HCT116 (cell line): ENCODE measurements at regions not wholly inside any gene's neighbourhood (a gene's known extent, or its start where the extent isn't known, plus 50 kb on each side); places are given as distances from the start of the nearest gene placed in this dataset.

Experiments used
- ATAC-seq: fragments of 200-7000 bp; cut with Tn5 transposase; 2 replicates; pipeline ENCODE4 v1.9.1; 2020; ENCODE audit warnings: mild to moderate bottlenecking, moderate library complexity
- BruUV-seq: library from RNA; stranded (reverse); fragments of 400-500 nt; replicated peaks from 2 replicates; lab custom pipeline; 2021; lab: Mats Ljungman, UMichigan
- CTCF ChIA-PET: fragments of 300-600 bp; sonication (Branson Sonifier 250); formaldehyde crosslinking; loops from one replicate; lab custom pipeline; 2021; ENCODE audit warnings: antibody characterized with exemption; lab: Charles Lee
- POLR2A ChIA-PET: fragments of 300-600, 350-600 bp; sonication (Branson Sonifier 250); formaldehyde crosslinking; loops from one replicate; lab custom pipeline; 2021; ENCODE audit warnings: antibody characterized with exemption; lab: Charles Lee
- RAD21 ChIA-PET, 2 experiments: fragments of 300-600 bp; sonication (Branson Sonifier 250); formaldehyde crosslinking; loops; one replicate each; lab custom pipeline; 2023; ENCODE audit warnings: low total read pairs in 2 of 2; ENCODE audit not compliant: uncharacterized antibody in 2 of 2, unreplicated experiment in 2 of 2, low non-redundant PET in 1 of 2; lab: Charles Lee
- DNase-seq: peaks from one replicate; pipeline ENCODE4 v3.0.0-alpha.2; 2010; ENCODE audit warnings: low read depth, low spot score
- H2AFZ ChIP-seq: fragments of 200-600 bp; shearing (Covaris generic), sonication (generic); 2 replicates; pipeline ENCODE4 v1.6.1; 2017; ENCODE audit warnings: low read depth, mixed run types, mixed read lengths, antibody characterized with exemption, low read length; ENCODE audit not compliant: poor library complexity, severe bottlenecking
- H3K27ac ChIP-seq: 2 replicates; pipeline ENCODE4 v1.5.1; 2012; ENCODE audit warnings: low read depth, low read length
- H3K27me3 ChIP-seq: fragments of 200-600 bp; sonication (generic); 2 replicates; pipeline ENCODE4 v1.6.1; 2016; ENCODE audit warnings: mixed run types, low read length, mixed read lengths; ENCODE audit not compliant: insufficient read depth
- H3K36me3 ChIP-seq, 2 experiments: fragments of 200-500 bp in 1 of 2; fragments of 200-600 bp in 1 of 2; sonication (Bioruptor generic) in 1 of 2; sonication (generic) in 1 of 2; 2 replicates each; pipeline versions ENCODE4 v1.5.1 to v1.6.1; 2014 to 2016; ENCODE audit warnings: low read length in 2 of 2, inconsistent platforms in 1 of 2, mixed read lengths in 1 of 2, mixed run types in 1 of 2; ENCODE audit not compliant: insufficient read depth in 2 of 2, control insufficient read depth in 1 of 2
- H3K4me1 ChIP-seq, 2 experiments: fragments of 200-600 bp in 1 of 2; sonication (generic) in 1 of 2; 2 replicates each; pipeline versions ENCODE4 v1.5.1 to v1.6.1; 2012 to 2017; ENCODE audit warnings: low read length in 2 of 2, inconsistent platforms in 1 of 2, mild to moderate bottlenecking in 1 of 2, mixed read lengths in 1 of 2, mixed run types in 1 of 2, moderate library complexity in 1 of 2; ENCODE audit not compliant: insufficient read depth in 2 of 2, control insufficient read depth in 1 of 2
- H3K4me2 ChIP-seq: fragments of 200-600 bp; sonication (generic); 2 replicates; pipeline ENCODE4 v1.6.1; 2017; ENCODE audit warnings: mixed run types, low read length, mixed read lengths
- H3K4me3 ChIP-seq, 2 experiments: fragments of 200-600 bp in 1 of 2; sonication (generic) in 1 of 2; replicated peaks in 1 of 2; 2 replicates each; pipeline ENCODE4 v1.5.1; 2011 to 2016; ENCODE audit warnings: low read length in 2 of 2, control low read depth in 1 of 2, low read depth in 1 of 2, mild to moderate bottlenecking in 1 of 2, mixed read lengths in 1 of 2, mixed run types in 1 of 2
- H3K79me2 ChIP-seq: fragments of 200-600 bp; sonication (generic); 2 replicates; pipeline ENCODE4 v1.6.1; 2017; ENCODE audit warnings: mild to moderate bottlenecking, mixed run types, low read length, moderate library complexity, mixed read lengths; ENCODE audit not compliant: insufficient read depth
- H3K9ac ChIP-seq: fragments of 200-600 bp; sonication (generic); 2 replicates; pipeline ENCODE4 v1.6.1; 2016; ENCODE audit warnings: low read length, mixed read lengths
- H3K9me2 ChIP-seq: fragments of 200-600 bp; sonication (generic), shearing (Covaris generic); 2 replicates; pipeline ENCODE4 v1.6.1; 2017; ENCODE audit warnings: mixed run types, mild to moderate bottlenecking, moderate library complexity; ENCODE audit not compliant: insufficient read depth
- H3K9me3 ChIP-seq, 2 experiments: fragments of 200-500 bp in 1 of 2; fragments of 200-600 bp in 1 of 2; sonication (Bioruptor generic) in 1 of 2; sonication (generic) in 1 of 2; 2 replicates each; pipeline ENCODE4 v1.6.1; 2014 to 2017; ENCODE audit warnings: low read length in 2 of 2, mixed read lengths in 2 of 2, inconsistent platforms in 1 of 2, low read depth in 1 of 2, mild to moderate bottlenecking in 1 of 2, mixed run types in 1 of 2, moderate library complexity in 1 of 2; ENCODE audit not compliant: control insufficient read depth in 1 of 2, insufficient read depth in 1 of 2
- H4K20me1 ChIP-seq: fragments of 200-600 bp; sonication (generic), shearing (Covaris generic); 2 replicates; pipeline ENCODE4 v1.6.1; 2017; ENCODE audit warnings: mixed run types, mild to moderate bottlenecking, moderate library complexity; ENCODE audit not compliant: insufficient read depth
- CBX3 ChIP-seq: IDR thresholded peaks from 2 replicates; pipeline ENCODE4 v1.6.1; 2012; ENCODE audit warnings: low read depth
- EGR1 ChIP-seq: IDR thresholded peaks from 2 replicates; pipeline ENCODE4 v1.6.1; 2012; ENCODE audit warnings: low read depth
- EZH2 ChIP-seq: fragments of 200-600 bp; sonication (generic); IDR thresholded peaks from 2 replicates; pipeline ENCODE4 v1.6.1; 2017; ENCODE audit warnings: antibody characterized with exemption, mixed run types
- FOSL1 ChIP-seq: IDR thresholded peaks from 2 replicates; pipeline ENCODE4 v1.6.1; 2012; ENCODE audit warnings: low read depth
- RAD21 ChIP-seq: IDR thresholded peaks from 2 replicates; pipeline ENCODE4 v1.6.1; 2012; ENCODE audit warnings: low read depth, mild to moderate bottlenecking
- SRF ChIP-seq: IDR thresholded peaks from 2 replicates; pipeline ENCODE4 v1.6.1; 2012; ENCODE audit warnings: low read depth
- intact Hi-C: fragments of 100-400 bp; cut with micrococcal nuclease; formaldehyde crosslinking; loops from 2 replicates; pipeline ENCODE4 v1.10.0; 2022
- TF ChIP-seq, protein P1 (sequence below), 3 experiments: fragments of 200-600 bp in 1 of 3; sonication (generic) in 1 of 3; IDR thresholded peaks in 2 of 3; conservative IDR thresholded peaks in 1 of 3; 2 replicates each; pipeline ENCODE4 v1.5.1; 2012 to 2017; ENCODE audit warnings: low read depth in 2 of 3, low read length in 2 of 3, antibody characterized with exemption in 1 of 3, borderline replicate concordance in 1 of 3, control low read depth in 1 of 3, mild to moderate bottlenecking in 1 of 3, mixed read lengths in 1 of 3, mixed run types in 1 of 3, moderate library complexity in 1 of 3; ENCODE audit not compliant: insufficient read depth in 1 of 3

GRCh38 chr2:187230088-187230487 is 218.0 kb downstream of the CALCRL start:
- H3K4me1 ChIP-seq, result no peaks in the 10 kb centered on the region
- no peaks in the 10 kb centered on the region for H3K79me2 ChIP-seq
- H3K27ac ChIP-seq, result no peak overlapping the region
- H3K36me3 ChIP-seq, result no peaks in the 10 kb centered on the region
- no peak overlapping the region for H3K9ac ChIP-seq
- no peak overlapping the region for H3K4me2 ChIP-seq
- no peak for ATAC-seq
- no peaks in the 10 kb centered on the region for H3K9me2 ChIP-seq
- no peaks in the 10 kb centered on the region for H3K9me3 ChIP-seq
- no peak for TF ChIP-seq EZH2
- BruUV-seq, result no TSS peak
- H3K27me3 ChIP-seq, result no peaks in the 10 kb centered on the region
- POLR2A ChIA-PET, result no interaction called here
- H3K4me3 ChIP-seq, result no peak overlapping the region
- H2AFZ ChIP-seq, result no peak overlapping the region
- RAD21 ChIA-PET, result no interaction called here
- DNase-seq, result no peak
- CTCF ChIA-PET, result no interaction called here
- intact Hi-C loops, result no loop called here
- H4K20me1 ChIP-seq, result no peaks in the 10 kb centered on the region

- RAD21 ChIA-PET, result no interaction called here
- Histone ChIP-seq H3K27ac (no peak overlapping the region), H3K4me3 (no peak overlapping the region), H3K4me2 (no peak overlapping the region), H3K36me3 (no peaks in the 10 kb centered on the region), H3K9ac (no peak overlapping the region), H3K9me2 (no peaks in the 10 kb centered on the region), H3K4me1 (no peaks in the 10 kb centered on the region), H3K9me3 (no peaks in the 10 kb centered on the region), H4K20me1 (no peaks in the 10 kb centered on the region), H3K79me2 (no peaks in the 10 kb centered on the region), H2AFZ (no peak overlapping the region), H3K27me3 (no peaks in the 10 kb centered on the region)
- DNase-seq, result no peak
- TF ChIP-seq EGR1 (no peak), SRF (no peak), RAD21 (no peak), CBX3 (no peak), FOSL1 (no peak)
- TF ChIP-seq, protein P1, sequence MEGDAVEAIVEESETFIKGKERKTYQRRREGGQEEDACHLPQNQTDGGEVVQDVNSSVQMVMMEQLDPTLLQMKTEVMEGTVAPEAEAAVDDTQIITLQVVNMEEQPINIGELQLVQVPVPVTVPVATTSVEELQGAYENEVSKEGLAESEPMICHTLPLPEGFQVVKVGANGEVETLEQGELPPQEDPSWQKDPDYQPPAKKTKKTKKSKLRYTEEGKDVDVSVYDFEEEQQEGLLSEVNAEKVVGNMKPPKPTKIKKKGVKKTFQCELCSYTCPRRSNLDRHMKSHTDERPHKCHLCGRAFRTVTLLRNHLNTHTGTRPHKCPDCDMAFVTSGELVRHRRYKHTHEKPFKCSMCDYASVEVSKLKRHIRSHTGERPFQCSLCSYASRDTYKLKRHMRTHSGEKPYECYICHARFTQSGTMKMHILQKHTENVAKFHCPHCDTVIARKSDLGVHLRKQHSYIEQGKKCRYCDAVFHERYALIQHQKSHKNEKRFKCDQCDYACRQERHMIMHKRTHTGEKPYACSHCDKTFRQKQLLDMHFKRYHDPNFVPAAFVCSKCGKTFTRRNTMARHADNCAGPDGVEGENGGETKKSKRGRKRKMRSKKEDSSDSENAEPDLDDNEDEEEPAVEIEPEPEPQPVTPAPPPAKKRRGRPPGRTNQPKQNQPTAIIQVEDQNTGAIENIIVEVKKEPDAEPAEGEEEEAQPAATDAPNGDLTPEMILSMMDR (IDR thresholded peaks at IDR 0.05 in 2 of 3, conservative IDR thresholded peaks at IDR 0.05 in 1 of 3; ENCODE audit: borderline replicate concordance in 1 of 3, insufficient read depth in 1 of 3, low read depth in 2 of 3, low read length in 2 of 3), result no peak
- POLR2A ChIA-PET, result no interaction called here
- CTCF ChIA-PET, result no interaction called here
- no TSS peak for BruUV-seq
- no peak for ATAC-seq
- intact Hi-C loops, result no loop called here
These were observed 219.1 kb downstream of the CALCRL start for GRCh38 chr2:187228986-187229385.
